Tibial nerve (tissue), 3 donors: ENCODE measurements at regions not wholly inside any gene's neighbourhood (a gene's known extent, or its start where the extent isn't known, plus 50 kb on each side); places are given as distances from the start of the nearest gene placed in this dataset.

Source experiments
- POLR2A ChIP-seq, 2 donors: fragments of 450-650 bp; IDR thresholded peaks; one replicate each; pipeline ENCODE4 v1.6.1; 2017; ENCODE audit warnings: antibody characterized with exemption in 2 of 2, mild to moderate bottlenecking in 2 of 2, moderate library complexity in 2 of 2
- TF ChIP-seq, protein P1 (sequence below), 5 experiments: fragments of 200-600 bp in 3 of 5; fragments of 450-650 bp in 2 of 5; sonication (generic) in 3 of 5; IDR thresholded peaks; one replicate each; pipeline ENCODE4 v1.5.1; 2016 to 2019; ENCODE audit warnings: antibody characterized with exemption in 5 of 5, mild to moderate bottlenecking in 3 of 5, moderate library complexity in 2 of 5

DNA sequence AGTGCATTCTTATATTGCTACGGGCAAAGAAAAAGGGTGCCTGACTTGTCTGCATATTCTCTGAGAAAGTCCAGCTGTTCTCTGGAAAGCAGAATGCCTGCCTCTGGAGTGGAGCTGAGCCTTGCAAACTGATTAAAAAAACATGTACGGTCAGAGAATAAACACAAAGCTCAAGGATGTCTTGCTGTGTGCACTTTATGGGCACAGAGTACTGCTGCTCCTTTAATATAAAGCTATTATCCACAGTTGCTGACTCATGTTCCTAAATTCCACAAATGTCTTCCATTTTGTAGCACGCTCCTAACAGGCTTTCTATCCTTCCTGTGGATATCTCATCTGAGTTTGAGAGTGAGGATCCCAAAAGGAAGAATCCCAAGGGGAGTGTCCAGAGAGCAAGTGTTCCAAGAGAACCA is 229.0 kb downstream of the MREG start:
- TF ChIP-seq, protein P1, sequence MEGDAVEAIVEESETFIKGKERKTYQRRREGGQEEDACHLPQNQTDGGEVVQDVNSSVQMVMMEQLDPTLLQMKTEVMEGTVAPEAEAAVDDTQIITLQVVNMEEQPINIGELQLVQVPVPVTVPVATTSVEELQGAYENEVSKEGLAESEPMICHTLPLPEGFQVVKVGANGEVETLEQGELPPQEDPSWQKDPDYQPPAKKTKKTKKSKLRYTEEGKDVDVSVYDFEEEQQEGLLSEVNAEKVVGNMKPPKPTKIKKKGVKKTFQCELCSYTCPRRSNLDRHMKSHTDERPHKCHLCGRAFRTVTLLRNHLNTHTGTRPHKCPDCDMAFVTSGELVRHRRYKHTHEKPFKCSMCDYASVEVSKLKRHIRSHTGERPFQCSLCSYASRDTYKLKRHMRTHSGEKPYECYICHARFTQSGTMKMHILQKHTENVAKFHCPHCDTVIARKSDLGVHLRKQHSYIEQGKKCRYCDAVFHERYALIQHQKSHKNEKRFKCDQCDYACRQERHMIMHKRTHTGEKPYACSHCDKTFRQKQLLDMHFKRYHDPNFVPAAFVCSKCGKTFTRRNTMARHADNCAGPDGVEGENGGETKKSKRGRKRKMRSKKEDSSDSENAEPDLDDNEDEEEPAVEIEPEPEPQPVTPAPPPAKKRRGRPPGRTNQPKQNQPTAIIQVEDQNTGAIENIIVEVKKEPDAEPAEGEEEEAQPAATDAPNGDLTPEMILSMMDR (IDR thresholded peaks at IDR 0.05) = no peak
- TF ChIP-seq POLR2A (IDR thresholded peaks at IDR 0.05) = no peak
